Stimulated activated CD4-positive, alpha-beta T cell treated with anti-CD3 and anti-CD28 coated beads, Interleukin-4, amount 100 ng/mL, for 24 hours (primary cell): ENCODE measurements at regions not wholly inside any gene's neighbourhood (a gene's known extent, or its start where the extent isn't known, plus 50 kb on each side); places are given as distances from the start of the nearest gene placed in this dataset.
A peak's percentile ranks its signal among the peaks of the same experiment; 100 is the strongest.
"Not testable (repeated sequence)": the region's sequence is repeated elsewhere in the genome, so short reads cannot be mapped to it uniquely, and the experiment has no call there.

Experiments
- DNase-seq: peaks from one replicate; pipeline ENCODE4 v3.0.0-alpha.2; 2020

- DNase-seq, result no peak
These were observed 70.6 kb downstream of the RSL24D1 start for GRCh38 chr15:55126111-55126510.

GRCh38 chr15:55124616-55125015, 72.1 kb downstream of the RSL24D1 start:
- no peak for DNase-seq

- no peak for DNase-seq
These were observed 78.3 kb downstream of the RSL24D1 start for GRCh38 chr15:55118344-55118870.

- DNase-seq, result no peak
These were observed 80.1 kb downstream of the RSL24D1 start for GRCh38 chr15:55116636-55117035.

GRCh38 chr15:55113736-55114135, 83.0 kb downstream of the RSL24D1 start:
- no peak for DNase-seq

GRCh38 chr15:55112706-55113105, 84.0 kb downstream of the RSL24D1 start:
- no peak for DNase-seq

GRCh38 chr15:55110446-55110845, 86.3 kb downstream of the RSL24D1 start:
- DNase-seq, result no peak

GRCh38 chr15:55108858-55109518, 87.8 kb downstream of the RSL24D1 start:
- DNase-seq, result peak; percentile 44

- no peak for DNase-seq
These were observed 88.3 kb downstream of the RSL24D1 start for GRCh38 chr15:55108448-55108847.

GRCh38 chr15:55106155-55106554, 90.6 kb downstream of the RSL24D1 start:
- no peak for DNase-seq

- DNase-seq, result no peak
These were observed 102.6 kb downstream of the RSL24D1 start for GRCh38 chr15:55094136-55094535.

GRCh38 chr15:55088207-55088606, 108.5 kb downstream of the RSL24D1 start:
- no peak for DNase-seq

GRCh38 chr15:55084673-55085072, 112.1 kb downstream of the RSL24D1 start:
- DNase-seq, result no peak

GRCh38 chr15:55084216-55084615, 112.5 kb downstream of the RSL24D1 start:
- DNase-seq, result no peak

GRCh38 chr15:55077052-55077451, 119.7 kb downstream of the RSL24D1 start:
- DNase-seq, result not testable (repeated sequence)

GRCh38 chr15:55074431-55074830, 122.3 kb downstream of the RSL24D1 start:
- DNase-seq, result no peak

- not testable (repeated sequence) for DNase-seq
These were observed 132.8 kb downstream of the RSL24D1 start for GRCh38 chr15:55063970-55064369.

GRCh38 chr15:55060836-55061235, 135.9 kb downstream of the RSL24D1 start:
- DNase-seq, result no peak

GRCh38 chr15:55056500-55056899, 140.2 kb downstream of the RSL24D1 start:
- no peak for DNase-seq

- no peak for DNase-seq
These were observed 152.6 kb downstream of the RSL24D1 start for GRCh38 chr15:55044162-55044561.

GRCh38 chr15:55037071-55037470, 159.7 kb downstream of the RSL24D1 start:
- no peak for DNase-seq

GRCh38 chr15:55035749-55036148, 161.0 kb downstream of the RSL24D1 start:
- no peak for DNase-seq

GRCh38 chr15:55033574-55033973, 163.2 kb downstream of the RSL24D1 start:
- DNase-seq, result no peak

- DNase-seq, result no peak
These were observed 165.0 kb downstream of the RSL24D1 start for GRCh38 chr15:55031727-55032126.

- no peak for DNase-seq
These were observed 170.4 kb downstream of the RSL24D1 start for GRCh38 chr15:55026381-55026780.
